HCT116 (cell line): ENCODE measurements at regions not wholly inside any gene's neighbourhood (a gene's known extent, or its start where the extent isn't known, plus 50 kb on each side); places are given as distances from the start of the nearest gene placed in this dataset.
"Not testable (repeated sequence)": the region's sequence is repeated elsewhere in the genome, so short reads cannot be mapped to it uniquely, and the experiment has no call there.

Experiments
- ATAC-seq: fragments of 200-7000 bp; cut with Tn5 transposase; 2 replicates; pipeline ENCODE4 v1.9.1; 2020; ENCODE audit warnings: mild to moderate bottlenecking, moderate library complexity
- BruUV-seq: library from RNA; stranded (reverse); fragments of 400-500 nt; replicated peaks from 2 replicates; lab custom pipeline; 2021; lab: Mats Ljungman, UMichigan
- CTCF ChIA-PET: fragments of 300-600 bp; sonication (Branson Sonifier 250); formaldehyde crosslinking; loops from one replicate; lab custom pipeline; 2021; ENCODE audit warnings: antibody characterized with exemption; lab: Charles Lee
- POLR2A ChIA-PET: fragments of 300-600, 350-600 bp; sonication (Branson Sonifier 250); formaldehyde crosslinking; loops from one replicate; lab custom pipeline; 2021; ENCODE audit warnings: antibody characterized with exemption; lab: Charles Lee
- RAD21 ChIA-PET, 2 experiments: fragments of 300-600 bp; sonication (Branson Sonifier 250); formaldehyde crosslinking; loops; one replicate each; lab custom pipeline; 2023; ENCODE audit warnings: low total read pairs in 2 of 2; ENCODE audit not compliant: uncharacterized antibody in 2 of 2, unreplicated experiment in 2 of 2, low non-redundant PET in 1 of 2; lab: Charles Lee
- DNase-seq: peaks from one replicate; pipeline ENCODE4 v3.0.0-alpha.2; 2010; ENCODE audit warnings: low read depth, low spot score
- H2AFZ ChIP-seq: fragments of 200-600 bp; shearing (Covaris generic), sonication (generic); 2 replicates; pipeline ENCODE4 v1.6.1; 2017; ENCODE audit warnings: low read depth, mixed run types, mixed read lengths, antibody characterized with exemption, low read length; ENCODE audit not compliant: poor library complexity, severe bottlenecking
- H3K27ac ChIP-seq: 2 replicates; pipeline ENCODE4 v1.5.1; 2012; ENCODE audit warnings: low read depth, low read length
- H3K27me3 ChIP-seq: fragments of 200-600 bp; sonication (generic); 2 replicates; pipeline ENCODE4 v1.6.1; 2016; ENCODE audit warnings: mixed run types, low read length, mixed read lengths; ENCODE audit not compliant: insufficient read depth
- H3K36me3 ChIP-seq, 2 experiments: fragments of 200-500 bp in 1 of 2; fragments of 200-600 bp in 1 of 2; sonication (Bioruptor generic) in 1 of 2; sonication (generic) in 1 of 2; 2 replicates each; pipeline versions ENCODE4 v1.5.1 to v1.6.1; 2014 to 2016; ENCODE audit warnings: low read length in 2 of 2, inconsistent platforms in 1 of 2, mixed read lengths in 1 of 2, mixed run types in 1 of 2; ENCODE audit not compliant: insufficient read depth in 2 of 2, control insufficient read depth in 1 of 2
- H3K4me1 ChIP-seq, 2 experiments: fragments of 200-600 bp in 1 of 2; sonication (generic) in 1 of 2; 2 replicates each; pipeline versions ENCODE4 v1.5.1 to v1.6.1; 2012 to 2017; ENCODE audit warnings: low read length in 2 of 2, inconsistent platforms in 1 of 2, mild to moderate bottlenecking in 1 of 2, mixed read lengths in 1 of 2, mixed run types in 1 of 2, moderate library complexity in 1 of 2; ENCODE audit not compliant: insufficient read depth in 2 of 2, control insufficient read depth in 1 of 2
- H3K4me2 ChIP-seq: fragments of 200-600 bp; sonication (generic); 2 replicates; pipeline ENCODE4 v1.6.1; 2017; ENCODE audit warnings: mixed run types, low read length, mixed read lengths
- H3K4me3 ChIP-seq, 2 experiments: fragments of 200-600 bp in 1 of 2; sonication (generic) in 1 of 2; replicated peaks in 1 of 2; 2 replicates each; pipeline ENCODE4 v1.5.1; 2011 to 2016; ENCODE audit warnings: low read length in 2 of 2, control low read depth in 1 of 2, low read depth in 1 of 2, mild to moderate bottlenecking in 1 of 2, mixed read lengths in 1 of 2, mixed run types in 1 of 2
- H3K79me2 ChIP-seq: fragments of 200-600 bp; sonication (generic); 2 replicates; pipeline ENCODE4 v1.6.1; 2017; ENCODE audit warnings: mild to moderate bottlenecking, mixed run types, low read length, moderate library complexity, mixed read lengths; ENCODE audit not compliant: insufficient read depth
- H3K9ac ChIP-seq: fragments of 200-600 bp; sonication (generic); 2 replicates; pipeline ENCODE4 v1.6.1; 2016; ENCODE audit warnings: low read length, mixed read lengths
- H3K9me2 ChIP-seq: fragments of 200-600 bp; sonication (generic), shearing (Covaris generic); 2 replicates; pipeline ENCODE4 v1.6.1; 2017; ENCODE audit warnings: mixed run types, mild to moderate bottlenecking, moderate library complexity; ENCODE audit not compliant: insufficient read depth
- H3K9me3 ChIP-seq, 2 experiments: fragments of 200-500 bp in 1 of 2; fragments of 200-600 bp in 1 of 2; sonication (Bioruptor generic) in 1 of 2; sonication (generic) in 1 of 2; 2 replicates each; pipeline ENCODE4 v1.6.1; 2014 to 2017; ENCODE audit warnings: low read length in 2 of 2, mixed read lengths in 2 of 2, inconsistent platforms in 1 of 2, low read depth in 1 of 2, mild to moderate bottlenecking in 1 of 2, mixed run types in 1 of 2, moderate library complexity in 1 of 2; ENCODE audit not compliant: control insufficient read depth in 1 of 2, insufficient read depth in 1 of 2
- H4K20me1 ChIP-seq: fragments of 200-600 bp; sonication (generic), shearing (Covaris generic); 2 replicates; pipeline ENCODE4 v1.6.1; 2017; ENCODE audit warnings: mixed run types, mild to moderate bottlenecking, moderate library complexity; ENCODE audit not compliant: insufficient read depth
- RAD21 ChIP-seq: IDR thresholded peaks from 2 replicates; pipeline ENCODE4 v1.6.1; 2012; ENCODE audit warnings: low read depth, mild to moderate bottlenecking
- SIN3A ChIP-seq: IDR thresholded peaks from 2 replicates; pipeline ENCODE4 v1.6.1; 2012; ENCODE audit warnings: low read depth
- SRF ChIP-seq: IDR thresholded peaks from 2 replicates; pipeline ENCODE4 v1.6.1; 2012; ENCODE audit warnings: low read depth
- ZFX ChIP-seq: fragments of 450-650 bp; IDR thresholded peaks from 2 replicates; pipeline ENCODE4 v1.6.1; 2017
- intact Hi-C: fragments of 100-400 bp; cut with micrococcal nuclease; formaldehyde crosslinking; loops from 2 replicates; pipeline ENCODE4 v1.10.0; 2022
- TF ChIP-seq, protein P1 (sequence below): IDR thresholded peaks from 2 replicates; pipeline ENCODE4 v1.6.1; 2012; ENCODE audit warnings: low read depth

DNA sequence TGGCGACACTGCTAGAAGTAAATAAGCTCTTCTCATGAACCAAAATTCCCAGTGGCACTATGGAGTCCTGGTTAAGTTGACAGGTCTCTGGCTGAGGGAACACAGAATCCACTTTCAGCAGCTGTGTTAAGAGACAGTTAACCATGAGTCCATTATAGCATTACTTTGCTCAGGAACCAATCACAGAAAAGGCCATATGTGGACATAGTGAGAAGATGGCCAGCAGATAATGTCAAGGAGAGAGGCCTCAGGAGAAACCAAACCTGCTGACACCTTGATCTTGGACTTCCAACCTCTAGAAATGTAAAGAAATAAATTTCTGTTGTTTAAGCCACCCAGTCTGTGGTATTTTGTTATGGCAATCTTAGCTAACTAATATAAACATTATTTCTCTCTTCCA lies 88.7 kb upstream of the SPTLC1 start:
- H3K9ac ChIP-seq, ATAC-seq, intact Hi-C loops, RAD21 ChIA-PET, DNase-seq, H2AFZ ChIP-seq, H3K9me2 ChIP-seq, H3K27me3 ChIP-seq, H4K20me1 ChIP-seq, H3K4me1 ChIP-seq, BruUV-seq, H3K27ac ChIP-seq, H3K79me2 ChIP-seq, H3K36me3 ChIP-seq, H3K4me3 ChIP-seq, H3K9me3 ChIP-seq, H3K4me2 ChIP-seq, CTCF ChIA-PET, POLR2A ChIA-PET: not testable (repeated sequence)

DNA sequence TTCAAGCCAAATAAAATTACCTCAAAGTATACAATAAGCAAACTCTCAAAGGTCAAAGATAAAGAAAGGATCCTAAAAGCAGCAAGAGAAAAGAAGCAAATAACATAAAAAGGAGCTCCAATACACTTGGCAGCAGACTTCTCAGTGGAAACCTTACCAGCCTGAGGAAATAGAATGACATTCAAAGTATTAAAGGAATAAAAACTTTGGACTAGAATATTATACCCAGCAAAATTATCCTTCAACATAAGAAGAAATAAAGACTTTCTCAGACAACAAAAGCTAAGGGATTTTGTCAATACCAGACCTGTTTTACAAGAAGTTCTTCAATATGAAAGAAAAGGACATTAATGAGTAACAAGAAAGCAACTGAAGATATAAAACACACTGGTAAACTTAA lies 83.0 kb upstream of the SPTLC1 start:
- H3K9me3 ChIP-seq, DNase-seq, H2AFZ ChIP-seq, H3K4me1 ChIP-seq, CTCF ChIA-PET, H3K36me3 ChIP-seq, H3K4me3 ChIP-seq, RAD21 ChIA-PET, POLR2A ChIA-PET, H3K4me2 ChIP-seq, H3K27ac ChIP-seq, ATAC-seq, H3K9me2 ChIP-seq, BruUV-seq, H3K79me2 ChIP-seq, H3K9ac ChIP-seq, intact Hi-C loops, H3K27me3 ChIP-seq, H4K20me1 ChIP-seq: not testable (repeated sequence)

DNA sequence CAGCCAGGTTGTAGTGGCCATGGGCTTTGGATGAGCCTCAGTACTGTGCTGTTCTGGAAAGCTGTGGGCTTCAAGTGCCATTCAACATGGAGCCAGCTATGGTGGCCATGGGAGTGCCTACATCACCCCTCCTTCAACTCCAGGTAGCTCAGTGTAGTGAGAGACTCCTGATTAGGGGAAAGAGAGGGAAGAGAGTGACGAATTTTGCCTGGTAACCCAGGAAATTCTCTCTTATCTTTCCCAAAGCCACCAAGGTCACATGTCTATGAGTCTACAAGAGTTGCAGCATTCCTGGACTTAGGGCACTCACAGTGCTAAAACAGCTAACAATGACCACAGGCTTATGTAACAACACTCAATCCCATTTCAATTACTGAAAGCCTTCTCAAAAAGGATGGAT lies 81.7 kb upstream of the SPTLC1 start:
- RAD21 ChIA-PET = no interaction called here
- Histone ChIP-seq H3K27ac (no peak overlapping the region), H3K9me3 (peaks cover 0 to 6% of the 10 kb centered on the region in 2 experiments; a peak in 1 of 4 replicates), H3K4me1 (no peaks in the 10 kb centered on the region), H3K9ac (no peak overlapping the region), H3K27me3 (no peaks in the 10 kb centered on the region), H3K4me3 (no peak overlapping the region), H3K9me2 (no peaks in the 10 kb centered on the region), H3K4me2 (no peak overlapping the region), H4K20me1 (no peaks in the 10 kb centered on the region), H3K79me2 (no peaks in the 10 kb centered on the region), H3K36me3 (no peaks in the 10 kb centered on the region), H2AFZ (no peak overlapping the region)
- no peak for DNase-seq
- CTCF ChIA-PET = no interaction called here
- intact Hi-C loops = no loop called here
- ATAC-seq = no peak
- TF ChIP-seq SRF (no peak), SIN3A (no peak), ZFX (no peak), RAD21 (no peak)
- TF ChIP-seq, protein P1, sequence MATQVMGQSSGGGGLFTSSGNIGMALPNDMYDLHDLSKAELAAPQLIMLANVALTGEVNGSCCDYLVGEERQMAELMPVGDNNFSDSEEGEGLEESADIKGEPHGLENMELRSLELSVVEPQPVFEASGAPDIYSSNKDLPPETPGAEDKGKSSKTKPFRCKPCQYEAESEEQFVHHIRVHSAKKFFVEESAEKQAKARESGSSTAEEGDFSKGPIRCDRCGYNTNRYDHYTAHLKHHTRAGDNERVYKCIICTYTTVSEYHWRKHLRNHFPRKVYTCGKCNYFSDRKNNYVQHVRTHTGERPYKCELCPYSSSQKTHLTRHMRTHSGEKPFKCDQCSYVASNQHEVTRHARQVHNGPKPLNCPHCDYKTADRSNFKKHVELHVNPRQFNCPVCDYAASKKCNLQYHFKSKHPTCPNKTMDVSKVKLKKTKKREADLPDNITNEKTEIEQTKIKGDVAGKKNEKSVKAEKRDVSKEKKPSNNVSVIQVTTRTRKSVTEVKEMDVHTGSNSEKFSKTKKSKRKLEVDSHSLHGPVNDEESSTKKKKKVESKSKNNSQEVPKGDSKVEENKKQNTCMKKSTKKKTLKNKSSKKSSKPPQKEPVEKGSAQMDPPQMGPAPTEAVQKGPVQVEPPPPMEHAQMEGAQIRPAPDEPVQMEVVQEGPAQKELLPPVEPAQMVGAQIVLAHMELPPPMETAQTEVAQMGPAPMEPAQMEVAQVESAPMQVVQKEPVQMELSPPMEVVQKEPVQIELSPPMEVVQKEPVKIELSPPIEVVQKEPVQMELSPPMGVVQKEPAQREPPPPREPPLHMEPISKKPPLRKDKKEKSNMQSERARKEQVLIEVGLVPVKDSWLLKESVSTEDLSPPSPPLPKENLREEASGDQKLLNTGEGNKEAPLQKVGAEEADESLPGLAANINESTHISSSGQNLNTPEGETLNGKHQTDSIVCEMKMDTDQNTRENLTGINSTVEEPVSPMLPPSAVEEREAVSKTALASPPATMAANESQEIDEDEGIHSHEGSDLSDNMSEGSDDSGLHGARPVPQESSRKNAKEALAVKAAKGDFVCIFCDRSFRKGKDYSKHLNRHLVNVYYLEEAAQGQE = no peak
- POLR2A ChIA-PET = no interaction called here
- no TSS peak for BruUV-seq
